Epithelial cell of proximal tubule (primary cell): ENCODE measurements at regions not wholly inside any gene's neighbourhood (a gene's known extent, or its start where the extent isn't known, plus 50 kb on each side); places are given as distances from the start of the nearest gene placed in this dataset.

Experiments used
- DNase-seq: peaks from one replicate; pipeline ENCODE4 v3.0.0-alpha.2; 2011; ENCODE audit warnings: low read depth
- H3K4me3 ChIP-seq: 2 replicates; pipeline ENCODE4 v1.5.1; 2011; ENCODE audit warnings: low read depth, mild to moderate bottlenecking, low read length
- TF ChIP-seq, protein P1 (sequence below): conservative IDR thresholded peaks from 2 replicates; pipeline ENCODE4 v1.5.1; 2012; ENCODE audit warnings: low read depth, mild to moderate bottlenecking, low read length

- TF ChIP-seq, protein P1, sequence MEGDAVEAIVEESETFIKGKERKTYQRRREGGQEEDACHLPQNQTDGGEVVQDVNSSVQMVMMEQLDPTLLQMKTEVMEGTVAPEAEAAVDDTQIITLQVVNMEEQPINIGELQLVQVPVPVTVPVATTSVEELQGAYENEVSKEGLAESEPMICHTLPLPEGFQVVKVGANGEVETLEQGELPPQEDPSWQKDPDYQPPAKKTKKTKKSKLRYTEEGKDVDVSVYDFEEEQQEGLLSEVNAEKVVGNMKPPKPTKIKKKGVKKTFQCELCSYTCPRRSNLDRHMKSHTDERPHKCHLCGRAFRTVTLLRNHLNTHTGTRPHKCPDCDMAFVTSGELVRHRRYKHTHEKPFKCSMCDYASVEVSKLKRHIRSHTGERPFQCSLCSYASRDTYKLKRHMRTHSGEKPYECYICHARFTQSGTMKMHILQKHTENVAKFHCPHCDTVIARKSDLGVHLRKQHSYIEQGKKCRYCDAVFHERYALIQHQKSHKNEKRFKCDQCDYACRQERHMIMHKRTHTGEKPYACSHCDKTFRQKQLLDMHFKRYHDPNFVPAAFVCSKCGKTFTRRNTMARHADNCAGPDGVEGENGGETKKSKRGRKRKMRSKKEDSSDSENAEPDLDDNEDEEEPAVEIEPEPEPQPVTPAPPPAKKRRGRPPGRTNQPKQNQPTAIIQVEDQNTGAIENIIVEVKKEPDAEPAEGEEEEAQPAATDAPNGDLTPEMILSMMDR: no peak
- no peak for DNase-seq
- no peak overlapping the region for H3K4me3 ChIP-seq
Measured at GRCh38 chr6:28811873-28812272, 111.9 kb downstream of the TRIM27 start.

DNA sequence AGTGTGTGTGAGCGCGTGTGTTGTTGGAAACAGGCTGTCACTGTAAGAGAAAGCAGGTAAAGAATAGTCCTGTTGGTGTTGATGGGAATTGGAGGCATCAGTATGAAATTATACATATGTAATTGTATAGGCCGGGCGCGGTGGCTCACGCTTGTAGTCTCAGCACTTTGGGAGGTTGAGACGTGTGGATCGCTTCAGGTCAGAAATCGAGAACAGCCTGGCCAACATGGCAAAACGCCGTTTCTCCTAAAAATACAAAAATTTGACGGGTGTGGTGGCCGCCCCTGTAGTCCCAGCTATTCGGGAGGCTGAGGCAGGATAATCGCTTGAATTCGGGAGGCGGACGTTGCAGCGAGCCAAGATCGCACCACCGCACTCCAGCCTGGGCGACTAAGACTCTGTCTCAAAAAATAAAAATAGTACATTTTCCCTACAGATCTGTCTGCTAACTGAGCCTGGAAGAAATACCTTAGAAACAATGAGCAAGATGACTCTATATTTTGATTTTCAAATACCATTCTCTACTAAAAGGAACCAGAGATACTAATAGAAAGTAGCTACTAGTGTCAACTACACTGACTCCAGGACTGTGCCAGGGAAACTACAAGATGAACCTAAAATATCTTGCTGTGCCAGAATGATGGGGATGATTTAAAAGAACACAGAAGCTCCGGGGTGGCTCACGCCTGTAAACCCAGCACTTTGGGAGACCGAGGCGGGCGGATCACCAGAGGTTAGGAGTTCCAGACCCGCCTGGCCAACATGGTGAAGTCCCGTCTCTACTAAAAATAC is 110.8 kb downstream of the TRIM27 start:
- no peak overlapping the region for H3K4me3 ChIP-seq
- TF ChIP-seq, protein P1: no peak
- DNase-seq: no peak

- TF ChIP-seq, protein P1: no peak
- DNase-seq: no peak
- peak overlapping the region; percentile 6 for H3K4me3 ChIP-seq
Measured at GRCh38 chr6:28814032-28814976, 109.5 kb downstream of the TRIM27 start.

- DNase-seq: no peak
- TF ChIP-seq, protein P1: no peak
- H3K4me3 ChIP-seq: peak overlapping the region; percentile 35
Measured at GRCh38 chr6:28816339-28816908, 107.4 kb downstream of the TRIM27 start.

DNA sequence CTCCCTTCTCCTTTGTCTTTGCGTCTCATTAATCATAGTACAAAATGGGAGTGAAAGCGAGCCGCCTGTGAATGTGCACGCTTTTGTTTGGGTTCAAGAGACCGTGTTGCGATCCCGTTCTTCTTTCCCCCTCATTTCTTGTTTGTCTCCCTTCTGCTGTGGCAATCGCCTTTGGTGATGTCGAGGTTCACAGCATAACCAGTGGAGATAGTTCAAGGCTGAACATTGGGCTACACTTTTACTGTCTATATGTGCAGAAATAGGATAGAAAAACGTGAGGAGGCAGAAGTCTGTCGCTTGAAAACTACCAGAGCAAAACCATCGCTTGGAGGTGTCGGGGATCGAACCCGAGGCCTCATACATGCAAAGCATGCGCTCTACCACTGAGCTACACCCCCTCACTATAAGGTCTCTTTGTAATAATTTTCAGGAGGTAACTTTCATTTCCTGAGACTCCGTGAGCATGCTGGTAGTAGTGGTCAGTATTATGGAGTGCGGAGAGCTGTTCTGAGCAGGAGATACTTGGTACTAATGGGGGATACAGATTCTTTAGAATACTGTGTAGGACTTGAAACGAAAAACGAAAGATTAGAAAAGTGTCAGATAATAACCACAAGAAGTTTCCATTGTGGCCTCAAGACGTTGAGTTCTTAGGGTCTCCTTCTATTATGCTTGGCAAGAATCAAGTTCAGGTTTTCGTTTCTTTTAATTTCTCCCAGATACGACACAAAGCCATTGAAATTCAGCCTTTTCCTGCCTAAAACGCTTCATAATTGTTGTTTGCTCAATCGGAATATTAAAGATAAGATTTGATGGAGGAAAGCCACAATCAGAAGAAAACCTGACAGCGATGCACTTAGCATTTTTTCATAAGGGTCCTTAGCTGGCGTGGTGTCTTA is 106.6 kb downstream of the TRIM27 start:
- H3K4me3 ChIP-seq: peak overlapping the region; percentile 35
- DNase-seq: no peak
- TF ChIP-seq, protein P1: no peak

DNA sequence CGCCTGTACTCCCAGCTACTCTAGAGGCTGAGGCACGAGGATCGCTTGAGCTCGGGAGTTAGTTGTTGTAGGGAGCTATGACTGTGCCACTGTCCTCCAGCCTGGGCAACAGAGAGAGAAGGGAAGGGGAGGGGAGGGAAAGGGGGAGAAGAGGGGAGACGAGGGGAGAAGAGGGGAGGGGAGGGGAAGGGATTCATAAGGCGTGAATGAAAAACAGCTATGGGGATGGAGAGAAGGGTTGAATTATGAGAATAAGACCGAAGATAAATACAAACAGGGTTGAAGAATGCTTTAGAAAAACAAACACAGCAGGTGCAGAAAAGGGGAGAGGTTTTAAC is 106.0 kb downstream of the TRIM27 start:
- H3K4me3 ChIP-seq: no peak overlapping the region
- TF ChIP-seq, protein P1: no peak
- DNase-seq: no peak
